DMS153 treated with DMSO at 0.1 percent for 48 hours (cell line): ENCODE measurements at regions not wholly inside any gene's neighbourhood (a gene's known extent, or its start where the extent isn't known, plus 50 kb on each side); places are given as distances from the start of the nearest gene placed in this dataset.
A peak's percentile ranks its signal among the peaks of the same experiment; 100 is the strongest.
"Not testable (repeated sequence)": the region's sequence is repeated elsewhere in the genome, so short reads cannot be mapped to it uniquely, and the experiment has no call there.

Experiments used
- DNase-seq: peaks from one replicate; lab custom pipeline; 2025; ENCODE audit not compliant: unreplicated experiment; lab: John Stamatoyannopoulos, UW

- DNase-seq = no peak
Measured at GRCh38 chr12:19896534-19896933, 457.2 kb downstream of the AEBP2 start.

GRCh38 chr12:19897900-19898408 lies 458.7 kb downstream of the AEBP2 start:
- DNase-seq = no peak

GRCh38 chr12:19901841-19902240 lies 462.5 kb downstream of the AEBP2 start:
- no peak for DNase-seq

- DNase-seq = no peak
Measured at GRCh38 chr12:19904819-19905218, 463.5 kb upstream of the PDE3A start.

- no peak for DNase-seq
Measured at GRCh38 chr12:19908830-19909229, 459.5 kb upstream of the PDE3A start.

- no peak for DNase-seq
Measured at GRCh38 chr12:19909418-19909817, 458.9 kb upstream of the PDE3A start.

- no peak for DNase-seq
Measured at GRCh38 chr12:19910681-19911080, 457.7 kb upstream of the PDE3A start.

- DNase-seq = no peak
Measured at GRCh38 chr12:19912991-19913390, 455.3 kb upstream of the PDE3A start.

GRCh38 chr12:19915392-19916195 lies 452.7 kb upstream of the PDE3A start:
- peak; percentile 35 for DNase-seq

- DNase-seq = no peak
Measured at GRCh38 chr12:19916196-19916753, 452.1 kb upstream of the PDE3A start.

- DNase-seq = peak; percentile 30
Measured at GRCh38 chr12:19916974-19917373, 451.4 kb upstream of the PDE3A start.

GRCh38 chr12:19921716-19922115 lies 446.6 kb upstream of the PDE3A start:
- not testable (repeated sequence) for DNase-seq

GRCh38 chr12:19922717-19923116 lies 445.6 kb upstream of the PDE3A start:
- no peak for DNase-seq

- no peak for DNase-seq
Measured at GRCh38 chr12:19924360-19924759, 444.0 kb upstream of the PDE3A start.

- no peak for DNase-seq
Measured at GRCh38 chr12:19925841-19926240, 442.5 kb upstream of the PDE3A start.

- no peak for DNase-seq
Measured at GRCh38 chr12:19926266-19926665, 442.1 kb upstream of the PDE3A start.

GRCh38 chr12:19927661-19928060 lies 440.7 kb upstream of the PDE3A start:
- DNase-seq = no peak

- no peak for DNase-seq
Measured at GRCh38 chr12:19932413-19932812, 435.9 kb upstream of the PDE3A start.

- no peak for DNase-seq
Measured at GRCh38 chr12:19933924-19934323, 434.4 kb upstream of the PDE3A start.

- DNase-seq = peak; percentile 51
Measured at GRCh38 chr12:19937161-19937560, 431.2 kb upstream of the PDE3A start.

- no peak for DNase-seq
Measured at GRCh38 chr12:19938031-19938430, 430.3 kb upstream of the PDE3A start.

GRCh38 chr12:19938491-19938890 lies 429.8 kb upstream of the PDE3A start:
- DNase-seq = no peak

GRCh38 chr12:19940267-19940666 lies 428.1 kb upstream of the PDE3A start:
- no peak for DNase-seq
